ENCODE measurements at regions not wholly inside any gene's neighbourhood (a gene's known extent, or its start where the extent isn't known, plus 50 kb on each side); places are given as distances from the start of the nearest gene placed in this dataset.

DNA sequence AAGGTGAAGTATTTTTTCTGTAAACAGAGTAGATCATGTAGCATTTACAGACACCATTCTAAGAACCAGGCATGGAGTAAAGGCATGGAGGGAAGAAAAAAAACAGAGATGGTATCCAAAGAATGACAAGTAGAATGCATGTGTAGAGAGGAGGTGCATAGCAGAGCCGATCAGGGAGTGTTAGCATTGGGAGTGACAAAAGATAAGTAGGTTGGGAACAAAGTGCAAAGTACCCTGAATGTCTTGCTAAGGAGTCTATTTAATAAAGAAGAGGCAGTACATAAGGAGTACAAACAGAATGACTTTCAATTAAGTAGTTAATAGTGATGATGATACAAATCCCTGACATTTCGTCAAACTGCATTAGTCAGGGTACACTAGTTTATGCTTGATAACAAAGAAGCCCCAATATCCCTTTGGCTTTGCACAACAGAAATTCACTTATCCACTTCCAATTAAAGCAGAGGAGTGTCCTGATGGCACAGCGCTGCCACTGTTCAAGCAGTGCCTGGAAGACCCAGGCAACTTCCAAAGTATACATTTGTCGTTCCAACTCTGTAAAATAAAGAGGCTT is 371.5 kb downstream of the TNS3 start:
- no peak overlapping the region for H3K14ac ChIP-seq (ENCODE audit: insufficient read length)
- H4K5ac ChIP-seq (ENCODE audit: insufficient read length, low read depth, low read length), result no peak overlapping the region
- no peaks in the 10 kb centered on the region for H3K79me2 ChIP-seq (ENCODE audit: control insufficient read depth in 1 of 2, insufficient read depth in 2 of 2, low read length in 2 of 2)
- no peak overlapping the region for H3K23ac ChIP-seq (ENCODE audit: insufficient read length)
- no peak overlapping the region for H2BK120ac ChIP-seq (replicated peaks; ENCODE audit: low read depth, low read length)
- H3K4ac ChIP-seq (replicated peaks; ENCODE audit: insufficient read length, low read depth, low read length), result no peak overlapping the region
- H3K9ac ChIP-seq (replicated peaks in 1 of 4; ENCODE audit: extremely low read depth in 1 of 4, low read depth in 3 of 4, low read length in 3 of 4), result no peak overlapping the region
- FAIRE-seq (no peak), DNase-seq (ENCODE audit: low read depth in 1 of 2, low spot score in 2 of 2) (no peak)
- 47% methylated on average over 4 of the region's 4 CpGs; no CpG with 5 or more reads in 1 of the 2 experiments for WGBS, 2 experiments (ENCODE audit: extremely low coverage in 1 of 2, insufficient coverage in 1 of 2, insufficient read length in 1 of 2, insufficient replicate concordance in 2 of 2, low coverage in 1 of 2, low lambda C conversion rate in 2 of 2, missing lambda C conversion rate in 1 of 2)
- H2AFZ ChIP-seq (ENCODE audit: low read length), result no peak overlapping the region
- TF ChIP-seq POLR2A (IDR thresholded peaks at IDR 0.05; ENCODE audit: control extremely low read depth in 1 of 2, low read depth in 2 of 2, low read length in 2 of 2) (no peak), TAF7 (optimal IDR thresholded peaks at IDR 0.05; ENCODE audit: borderline replicate concordance, low read depth, low read length) (no peak), MAFK (IDR thresholded peaks at IDR 0.05; ENCODE audit: low read depth, low read length) (no peak), SP2 (IDR thresholded peaks at IDR 0.05; ENCODE audit: low read length) (no peak)
- no peak overlapping the region for H3K4me3 ChIP-seq (ENCODE audit: extremely low read depth in 1 of 4, insufficient read depth in 2 of 4, low read depth in 3 of 4, low read length in 4 of 4)
- ChIA-PET CTCF (ENCODE audit: partially characterized antibody) (interaction anchor here (1.3 kb wide), 1 partner anchor 8 kb away, joined by 3 read pairs; no protein-coding TSS in a partner anchor), POLR2A (ENCODE audit: partially characterized antibody) (no interaction called here)
- no peak overlapping the region for H3K56ac ChIP-seq (replicated peaks; ENCODE audit: insufficient read length, low read depth, low read length)
- no peak overlapping the region for H4K91ac ChIP-seq (replicated peaks; ENCODE audit: insufficient read length, low read length)
- H2AK5ac ChIP-seq (ENCODE audit: low read depth, low read length), result no peak overlapping the region
- H3K4me1 ChIP-seq (replicated peaks in 1 of 4; ENCODE audit: control insufficient read depth in 3 of 4, insufficient read depth in 4 of 4, low read length in 3 of 4), result no peaks in the 10 kb centered on the region
- no peak overlapping the region for H2BK20ac ChIP-seq (ENCODE audit: low read length)
- H3K27me3 ChIP-seq (replicated peaks in 1 of 4; ENCODE audit: control insufficient read depth in 3 of 4, extremely low read depth in 1 of 4, insufficient read depth in 3 of 4, low read length in 3 of 4), result no peaks in the 10 kb centered on the region
- no peaks in the 10 kb centered on the region for H3K23me2 ChIP-seq (ENCODE audit: low read depth, low read length)
- no peak overlapping the region for H3K18ac ChIP-seq (ENCODE audit: extremely low read depth, low read length)
- no peak overlapping the region for H4K8ac ChIP-seq (ENCODE audit: extremely low read depth, insufficient read depth, low read length)
- H3K27ac ChIP-seq (ENCODE audit: low read depth, low read length), result no peak overlapping the region
- no peak overlapping the region for H2BK12ac ChIP-seq (ENCODE audit: low read depth, low read length)
- no peaks in the 10 kb centered on the region for H3K9me3 ChIP-seq (ENCODE audit: insufficient read depth in 2 of 2, low read depth in 1 of 2, low read length in 1 of 2)
- H2BK5ac ChIP-seq (ENCODE audit: low read depth, low read length), result no peak overlapping the region
- H3K36me3 ChIP-seq (ENCODE audit: control insufficient read depth in 2 of 4, insufficient read depth in 4 of 4, low read length in 3 of 4), result no peaks in the 10 kb centered on the region
- H2BK15ac ChIP-seq (ENCODE audit: low read length), result no peak overlapping the region
- H4K20me1 ChIP-seq (replicated peaks in 1 of 2; ENCODE audit: control insufficient read depth in 1 of 2, insufficient read depth in 2 of 2, low read length in 2 of 2), result no peaks in the 10 kb centered on the region
- H3K4me2 ChIP-seq (ENCODE audit: insufficient read depth in 1 of 2, low read depth in 2 of 2, low read length in 2 of 2), result no peak overlapping the region
- no peaks in the 10 kb centered on the region for H3K79me1 ChIP-seq (ENCODE audit: low read depth, low read length)

Measured in H1 (cell line).